ENCODE measurements at regions not wholly inside any gene's neighbourhood (a gene's known extent, or its start where the extent isn't known, plus 50 kb on each side); places are given as distances from the start of the nearest gene placed in this dataset.

DNA sequence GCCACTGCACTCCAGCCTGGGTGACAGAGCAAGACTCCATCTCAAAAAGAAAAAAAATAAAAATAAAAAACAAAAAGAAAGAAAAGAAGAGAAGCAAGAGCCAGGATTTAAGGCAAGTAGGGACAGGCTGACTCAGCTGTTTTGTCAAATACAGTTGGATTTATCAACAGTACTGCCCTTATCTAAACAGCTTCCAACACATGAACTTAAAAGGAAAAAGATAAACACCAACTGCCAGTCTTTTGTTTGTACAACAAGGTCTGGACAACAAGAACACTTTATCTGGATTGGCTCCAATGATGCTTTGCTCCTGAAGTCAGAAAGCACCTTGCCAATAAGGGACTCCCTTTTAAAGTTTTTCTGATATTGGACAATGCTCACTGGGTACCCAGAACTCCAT, 886.0 kb downstream of the ADGRL2 start:
- DNase-seq (ENCODE audit: low spot score): no peak

DNA sequence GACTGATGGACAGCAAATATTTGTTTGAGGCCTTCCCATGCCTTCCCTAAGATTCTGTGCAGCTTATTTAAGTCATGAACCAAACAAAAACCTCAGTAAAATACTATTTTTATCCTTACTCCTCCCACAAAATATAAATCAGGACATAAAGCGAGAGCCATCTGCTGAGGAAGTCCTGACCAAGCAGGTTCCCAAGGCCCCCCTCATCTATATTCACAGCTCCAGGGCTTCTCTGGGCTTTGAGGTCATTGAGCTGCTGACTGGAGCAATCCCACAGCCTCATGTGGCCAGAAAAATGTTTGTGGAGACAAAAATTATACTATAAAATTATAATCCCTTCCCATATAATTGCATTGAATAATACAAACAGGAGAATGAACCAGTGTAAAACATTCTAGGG, 846.2 kb downstream of the ADGRL2 start:
- DNase-seq (ENCODE audit: low spot score): no peak

DNA sequence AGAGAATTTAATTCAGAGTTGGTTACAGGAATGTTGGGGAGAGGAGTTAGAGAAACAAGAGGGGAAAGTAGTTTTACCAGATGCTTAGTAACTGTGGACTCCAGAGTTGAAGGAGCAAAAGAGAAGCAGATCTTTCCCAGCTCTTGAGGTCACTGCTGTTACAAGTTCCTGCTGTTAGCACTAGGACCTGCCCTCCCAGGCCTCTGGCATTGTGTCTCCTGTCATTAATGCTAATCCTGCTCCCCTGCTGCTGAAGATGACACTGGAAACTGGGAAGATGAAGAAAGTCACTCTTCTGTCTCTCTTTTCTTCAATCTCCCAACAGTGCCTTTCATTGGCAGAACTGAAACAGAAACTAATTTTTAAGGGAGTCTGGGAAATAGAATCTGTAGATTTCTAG, 845.6 kb downstream of the ADGRL2 start:
- no peak for DNase-seq (ENCODE audit: low spot score)

DNA sequence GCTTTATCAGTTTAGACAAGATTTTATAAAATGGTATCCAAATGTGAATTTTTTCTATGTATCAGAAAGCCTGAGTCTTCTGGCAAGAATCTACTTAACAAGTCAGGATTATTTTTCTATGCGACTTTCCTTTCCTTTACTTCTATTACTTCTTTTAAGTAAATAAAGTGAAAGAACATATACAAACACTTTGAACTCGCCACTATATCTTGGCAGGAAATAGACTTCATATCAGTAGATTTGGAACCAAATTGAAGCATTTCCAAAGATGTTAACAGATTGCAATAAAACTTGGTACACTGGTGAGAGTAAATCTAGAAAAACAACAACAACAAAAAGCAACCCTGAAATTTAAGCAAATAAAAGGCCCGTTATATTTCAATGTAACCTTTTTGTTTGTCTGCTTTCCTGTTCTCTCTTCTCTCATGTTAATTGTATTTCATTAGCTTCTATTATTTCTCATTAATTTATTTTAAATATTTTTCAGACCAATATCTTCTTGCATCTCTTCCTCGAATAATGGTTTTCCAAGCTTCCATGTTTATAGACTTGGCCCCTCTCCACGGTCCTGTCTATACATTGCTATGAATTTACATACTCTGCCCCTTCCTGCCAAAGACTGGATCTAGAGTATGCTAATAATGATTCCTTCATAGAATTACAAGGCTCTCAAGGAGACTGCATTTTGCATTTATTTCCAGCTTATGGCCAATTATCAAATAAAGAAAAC, 843.6 kb downstream of the ADGRL2 start:
- DNase-seq (ENCODE audit: low spot score): no peak

DNA sequence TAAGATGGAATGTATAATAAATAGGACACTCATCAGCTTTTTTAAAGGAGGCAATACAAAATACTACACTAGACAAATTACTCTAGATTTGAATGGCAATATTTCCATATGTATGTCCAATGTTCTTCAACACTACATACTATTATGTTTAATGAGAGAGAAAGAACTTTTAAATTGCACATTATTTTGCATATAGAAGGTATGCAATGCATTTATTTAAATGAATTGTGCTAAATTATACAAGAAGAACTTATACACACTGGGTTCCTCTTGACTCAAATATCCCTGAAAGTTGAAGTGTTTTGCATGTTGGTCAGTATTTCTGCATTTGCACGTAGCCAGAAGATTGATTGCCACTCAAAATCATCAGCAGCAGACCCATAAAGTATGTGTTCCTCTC, 839.6 kb downstream of the ADGRL2 start:
- DNase-seq (ENCODE audit: low spot score): no peak

DNA sequence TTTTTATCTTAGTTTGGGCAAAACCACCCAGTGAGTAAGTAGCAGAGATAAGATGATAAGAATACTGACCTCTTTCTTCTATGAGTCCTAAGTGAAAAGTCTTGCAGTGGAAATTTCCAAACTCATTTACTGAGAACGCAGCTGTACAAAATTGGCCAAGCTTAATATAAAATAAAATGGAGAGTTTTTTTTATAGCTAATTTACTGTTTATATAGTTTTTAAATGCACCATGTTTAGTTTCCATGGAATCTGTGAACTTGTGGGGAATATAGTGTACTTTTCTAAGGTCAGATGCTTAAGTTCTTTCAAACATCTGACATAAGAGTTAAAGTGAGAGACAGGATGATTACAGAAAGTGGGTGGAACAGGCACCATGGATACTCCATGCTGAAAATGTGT, 833.5 kb downstream of the ADGRL2 start:
- no peak for DNase-seq (ENCODE audit: low spot score)

DNA sequence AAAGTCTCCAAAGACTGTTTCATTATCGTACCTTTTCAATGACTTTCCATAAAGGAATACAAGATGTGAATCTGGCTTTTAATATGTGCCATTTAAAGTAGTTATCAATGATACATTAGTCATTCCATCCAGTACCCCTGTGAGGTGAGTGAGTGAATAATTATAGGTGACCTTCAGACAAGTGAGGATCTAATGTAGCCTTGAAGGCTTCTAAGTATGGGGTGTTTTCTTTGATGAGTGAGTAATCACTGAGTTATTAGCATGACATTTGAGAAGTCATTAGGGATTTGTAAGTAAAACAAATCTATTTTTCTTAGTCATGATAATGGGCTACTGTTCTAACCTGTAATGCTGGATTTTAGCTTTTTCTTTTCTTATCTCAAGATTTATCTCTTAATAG, 831.4 kb downstream of the ADGRL2 start:
- no peak for DNase-seq (ENCODE audit: low spot score)

DNA sequence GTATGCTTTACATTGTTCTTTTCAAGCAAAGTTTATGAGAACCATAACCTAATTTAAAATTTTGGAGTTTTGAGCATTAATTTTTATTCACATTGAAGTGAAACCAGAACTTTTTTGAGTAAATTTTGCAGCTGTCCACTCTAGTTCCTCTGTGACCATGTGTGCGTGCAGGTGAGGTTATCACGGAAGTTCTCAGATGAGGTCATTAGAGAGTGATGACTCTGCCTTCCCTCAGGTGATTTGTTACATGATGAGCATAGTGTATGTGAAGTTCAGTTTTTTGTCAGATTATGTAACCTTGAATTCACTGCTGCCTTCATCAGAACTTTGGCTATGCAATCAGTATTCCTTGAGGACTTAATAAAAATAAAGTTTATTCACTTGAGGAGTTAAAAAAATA, 828.2 kb downstream of the ADGRL2 start:
- no peak for DNase-seq (ENCODE audit: low spot score)

DNA sequence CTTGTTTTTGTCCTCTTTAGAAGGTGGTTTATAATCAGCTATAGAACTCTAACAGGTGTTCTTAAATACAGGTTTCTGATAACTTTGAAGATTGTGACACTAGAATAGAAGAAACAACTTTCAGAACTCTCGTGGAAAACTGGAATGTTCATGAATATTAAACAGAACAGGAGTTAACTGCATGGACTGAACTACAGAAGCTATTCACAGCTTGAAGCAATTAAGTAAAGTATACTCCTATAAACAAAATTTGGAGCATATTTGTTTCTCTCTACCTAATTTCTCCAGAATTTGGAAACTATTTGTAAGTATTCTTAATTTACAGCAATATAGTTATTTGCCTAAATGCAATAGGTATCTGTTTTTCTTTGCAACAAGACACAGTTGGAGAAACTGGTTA, 824.8 kb downstream of the ADGRL2 start:
- DNase-seq (ENCODE audit: low spot score): no peak

DNA sequence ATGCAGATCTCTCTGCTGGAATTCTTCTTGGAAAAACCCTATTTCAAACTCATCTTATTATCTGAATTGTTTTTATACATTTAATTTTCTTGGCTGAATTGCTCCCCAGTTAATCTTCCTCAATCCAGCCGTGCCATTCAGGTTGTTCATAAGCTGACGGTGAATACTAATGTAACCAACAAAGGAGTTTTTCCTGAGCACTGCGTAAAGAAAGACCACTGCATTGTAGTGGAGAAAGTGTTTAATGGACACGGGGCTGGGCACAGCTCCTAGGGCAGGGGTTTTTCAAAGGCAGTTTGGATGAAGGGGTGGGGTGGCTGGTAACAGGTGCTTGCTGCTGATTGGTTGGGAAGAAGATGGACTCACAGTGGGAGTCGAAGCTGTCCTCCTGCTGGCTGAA, 820.3 kb downstream of the ADGRL2 start:
- DNase-seq (ENCODE audit: low spot score): no peak

DNA sequence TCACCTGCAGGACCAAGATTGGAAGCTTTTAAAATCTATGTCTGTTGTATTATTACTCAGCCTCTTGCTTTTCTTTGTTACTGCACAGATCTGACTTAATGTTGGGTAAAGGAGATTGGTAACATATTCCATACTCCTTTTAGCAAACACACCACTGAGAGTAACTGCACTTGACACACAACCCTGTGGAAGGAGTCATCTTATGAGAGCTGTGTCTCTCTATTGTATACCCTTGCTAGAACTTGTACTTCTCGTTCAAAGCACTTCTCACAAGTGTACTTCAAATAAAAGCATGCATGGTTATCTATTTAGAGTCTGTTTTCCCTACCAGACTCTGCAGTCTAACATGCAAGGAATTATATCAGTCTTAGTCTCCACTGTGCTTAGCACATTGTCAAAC, 813.4 kb downstream of the ADGRL2 start:
- no peak for DNase-seq (ENCODE audit: low spot score)

DNA sequence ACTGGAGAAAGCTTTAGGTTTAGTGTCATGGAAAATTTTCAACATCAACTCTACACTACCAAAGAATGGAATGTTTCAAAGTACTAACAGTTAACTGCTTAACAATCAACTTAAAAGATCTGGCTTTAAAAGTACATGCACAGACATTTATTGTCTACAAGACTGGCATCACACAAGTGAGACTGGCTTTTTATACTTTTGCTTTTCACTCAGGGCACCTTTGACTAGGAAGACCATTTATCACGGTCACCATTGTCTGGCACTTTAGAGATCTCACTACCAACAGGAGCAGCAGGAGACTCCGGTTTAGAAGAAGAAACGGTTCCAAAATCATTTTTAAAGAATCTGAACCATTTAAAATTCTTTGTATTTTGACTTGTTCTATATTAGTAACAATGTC, 812.3 kb downstream of the ADGRL2 start:
- no peak for DNase-seq (ENCODE audit: low spot score)

DNA sequence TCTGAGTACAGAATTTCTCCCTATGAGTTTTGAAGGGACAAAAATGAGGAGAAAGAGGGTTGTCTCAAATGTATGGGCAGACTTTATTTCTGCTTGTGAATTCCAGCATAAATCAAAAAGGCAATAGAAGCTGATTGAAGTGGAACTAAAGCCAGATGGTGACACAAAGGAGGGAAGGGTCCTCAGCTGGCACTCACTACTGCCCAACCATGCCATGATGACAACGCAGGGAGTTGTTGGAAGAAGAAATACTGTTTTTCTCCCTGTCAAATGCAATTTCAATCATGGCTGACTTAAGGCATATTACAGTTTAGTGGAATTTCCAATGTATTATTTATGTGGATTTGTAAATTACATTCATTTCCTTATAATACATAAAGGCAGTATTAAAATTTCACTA, 805.8 kb downstream of the ADGRL2 start:
- DNase-seq (ENCODE audit: low spot score): no peak

DNA sequence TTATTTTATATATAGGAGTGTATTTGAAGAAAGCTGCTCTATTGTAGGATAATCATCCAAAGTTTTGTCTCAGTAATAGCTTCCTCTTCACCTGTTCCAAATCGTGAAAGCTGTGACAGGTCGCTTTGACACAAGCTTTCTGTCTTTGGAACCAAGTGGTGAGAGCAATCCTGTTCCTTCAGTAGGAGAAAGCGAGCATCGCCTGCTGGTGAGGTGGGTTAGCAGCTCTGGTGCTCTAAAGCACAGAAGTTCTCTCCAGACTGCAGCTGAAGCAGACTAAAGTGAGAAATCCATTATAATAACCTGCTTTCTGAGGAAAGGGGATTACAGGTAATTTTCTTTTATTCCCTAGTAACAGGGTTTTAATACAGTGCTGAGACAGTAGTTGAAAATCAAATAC, 803.8 kb downstream of the ADGRL2 start:
- no peak for DNase-seq (ENCODE audit: low spot score)

DNA sequence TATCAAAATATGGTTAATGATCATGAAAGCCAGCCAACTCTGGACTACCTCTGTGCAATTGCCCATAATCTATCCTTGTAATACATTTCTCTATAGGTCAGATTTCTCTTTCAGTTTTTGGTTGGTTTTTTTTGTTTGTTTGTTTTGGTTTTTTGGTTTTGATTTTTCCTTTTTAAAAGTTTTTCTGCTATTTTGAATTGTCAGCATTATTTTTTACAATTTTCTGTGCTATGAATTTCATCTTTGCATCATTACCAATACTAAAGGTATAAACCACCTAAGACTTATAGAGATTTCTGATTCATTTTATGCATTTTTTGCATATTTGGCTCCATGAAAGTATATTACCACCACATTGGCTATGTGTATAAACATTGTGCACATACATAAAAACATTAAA, 799.6 kb downstream of the ADGRL2 start:
- DNase-seq (ENCODE audit: low spot score): no peak

DNA sequence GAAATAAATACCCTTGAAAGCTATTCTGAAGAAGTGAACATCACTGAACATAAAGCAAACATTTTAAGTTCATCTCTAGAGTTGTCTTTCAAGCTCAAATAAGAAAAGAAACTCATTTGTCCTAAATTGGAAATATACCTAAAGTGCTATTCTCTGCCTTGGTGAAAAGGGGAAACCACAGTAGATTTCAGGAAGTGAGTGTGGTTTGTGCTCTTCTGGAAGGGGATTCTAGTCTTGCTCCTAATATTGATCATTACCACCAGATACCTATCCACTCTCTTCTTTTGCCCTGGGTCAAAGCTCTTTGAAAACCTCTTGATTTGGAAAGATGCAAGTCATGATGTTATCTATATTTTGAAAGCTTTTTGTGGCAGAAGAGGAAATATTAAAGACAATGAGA, 798.1 kb downstream of the ADGRL2 start:
- no peak for DNase-seq (ENCODE audit: low spot score)

DNA sequence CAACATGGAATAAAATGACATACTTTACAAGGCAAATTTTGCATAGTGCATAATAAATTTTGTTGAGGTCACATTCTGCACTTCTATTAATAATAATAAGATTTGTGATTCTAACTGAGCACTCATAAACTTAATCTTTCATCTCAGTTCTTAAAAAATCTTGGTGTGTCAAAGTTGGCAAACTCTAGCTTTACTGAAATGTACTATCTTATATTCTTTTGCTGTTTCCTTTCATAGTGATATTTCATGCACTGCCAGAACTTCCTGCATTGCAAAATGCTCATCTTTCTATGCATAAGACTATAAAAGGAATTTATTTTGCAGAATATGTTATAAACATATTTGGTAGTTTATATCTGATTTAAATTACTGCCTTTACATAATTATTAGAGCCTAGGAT, 797.6 kb downstream of the ADGRL2 start:
- no peak for DNase-seq (ENCODE audit: low spot score)

DNA sequence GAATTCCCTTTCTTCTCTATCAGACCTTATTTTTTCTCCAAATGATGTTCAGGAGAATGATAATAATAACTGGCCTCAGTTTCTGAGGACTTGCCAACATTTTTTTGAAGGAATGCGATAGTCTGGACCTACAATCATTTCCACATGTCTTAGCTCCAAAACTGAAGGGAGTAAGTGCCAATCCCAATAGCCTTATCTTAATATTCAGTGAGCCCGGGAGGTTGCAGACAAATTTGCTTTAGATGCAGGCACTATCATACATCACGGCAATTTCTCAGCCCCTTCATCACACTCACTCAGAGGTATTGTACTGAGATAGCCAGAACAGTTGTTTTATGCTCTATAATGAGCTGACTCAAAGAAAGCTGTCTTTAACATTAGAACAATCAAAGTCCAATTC, 796.9 kb downstream of the ADGRL2 start:
- no peak for DNase-seq (ENCODE audit: low spot score)

DNA sequence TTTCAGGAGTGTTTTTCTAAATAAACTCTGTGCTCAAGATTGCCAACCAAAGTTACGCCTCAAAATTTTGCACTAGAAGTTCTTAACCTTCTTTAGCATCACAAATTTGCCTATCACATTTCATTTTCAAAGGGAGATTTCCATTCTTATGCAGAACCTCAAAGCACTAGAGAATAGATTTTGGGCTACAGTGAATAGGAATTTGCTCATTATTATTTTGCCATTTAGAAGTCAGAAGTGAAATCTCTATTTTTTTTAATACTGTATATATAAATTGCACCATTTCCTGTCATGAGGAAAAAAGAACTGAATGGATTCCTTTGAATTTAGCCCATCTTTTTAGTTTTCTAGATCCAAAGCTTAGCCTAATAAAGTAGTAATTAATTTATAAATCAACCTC, 796.4 kb downstream of the ADGRL2 start:
- no peak for DNase-seq (ENCODE audit: low spot score)

DNA sequence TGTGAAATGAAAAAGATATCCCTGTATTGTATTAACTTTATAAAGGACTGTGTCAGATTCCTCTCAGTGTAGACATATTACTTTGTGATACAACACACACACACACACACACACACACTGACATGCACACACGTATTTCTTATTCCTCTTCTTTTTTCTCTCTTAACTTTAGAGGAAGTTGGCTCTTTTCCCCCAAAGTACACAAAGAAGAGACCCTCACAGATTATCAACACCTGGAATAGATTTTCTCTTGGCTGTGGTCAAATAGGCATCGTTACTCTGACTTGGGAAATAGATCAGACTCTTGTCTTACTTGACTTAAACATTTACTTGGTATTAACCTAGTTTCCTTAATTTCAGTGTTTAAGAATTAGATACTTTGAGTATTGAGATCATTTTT, 792.8 kb downstream of the ADGRL2 start:
- DNase-seq (ENCODE audit: low spot score): no peak

DNA sequence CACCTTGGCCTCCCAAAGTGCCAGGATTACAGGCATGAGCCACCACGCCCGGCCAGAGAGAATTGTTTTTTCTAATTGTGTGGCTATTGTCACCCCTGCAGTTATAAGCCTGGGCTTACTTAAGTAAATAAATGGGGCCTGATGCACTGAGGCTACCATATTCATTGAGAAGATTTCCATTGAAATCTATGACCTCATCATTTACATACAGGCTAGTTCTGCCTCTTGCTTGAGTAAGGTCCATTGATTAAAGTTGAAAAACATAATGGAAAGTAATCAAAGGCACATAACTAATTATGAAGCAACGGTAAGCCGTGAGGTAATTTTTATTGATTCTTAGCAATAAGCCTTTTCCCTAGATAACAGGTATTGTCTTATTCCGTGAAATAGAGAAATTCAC, 788.9 kb downstream of the ADGRL2 start:
- DNase-seq (ENCODE audit: low spot score): no peak

DNA sequence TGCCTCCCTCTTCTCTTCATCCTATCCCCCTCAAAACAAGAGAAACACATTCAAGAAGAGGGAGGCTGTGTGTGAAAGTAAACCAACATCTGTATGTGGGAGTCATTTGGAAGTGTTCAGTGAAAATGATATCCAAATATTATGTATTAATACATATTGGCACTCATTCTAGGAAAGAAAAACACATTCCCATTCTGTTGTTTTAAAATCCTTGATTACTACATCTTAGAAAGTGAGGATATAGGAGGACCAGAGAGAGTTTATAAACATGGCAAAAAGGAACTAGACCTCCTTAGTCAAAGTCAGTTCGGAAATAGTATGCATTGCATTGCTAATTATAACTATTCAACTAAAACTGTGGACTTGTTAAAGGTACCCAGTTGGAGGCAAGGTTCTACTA, 786.6 kb downstream of the ADGRL2 start:
- DNase-seq (ENCODE audit: low spot score): no peak

DNA sequence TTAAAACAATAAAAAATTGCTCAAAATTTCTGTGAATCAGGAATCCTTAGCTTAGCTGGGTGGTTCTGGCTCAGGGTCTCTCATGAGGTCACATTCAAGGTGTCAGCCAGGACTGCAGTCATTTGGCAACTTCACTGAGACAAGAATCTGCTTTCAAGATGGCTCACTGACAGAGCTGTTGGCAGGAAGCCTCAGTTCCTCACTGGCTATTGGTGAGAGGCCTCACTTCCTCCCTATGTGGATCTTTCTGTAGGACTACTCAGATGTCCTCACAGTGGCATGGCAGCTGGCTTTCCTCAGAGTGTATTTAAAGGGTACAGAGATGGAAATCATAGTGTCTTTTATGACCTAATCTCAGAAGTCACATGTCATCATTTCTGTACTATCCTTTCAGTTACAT, 785.7 kb downstream of the ADGRL2 start:
- no peak for DNase-seq (ENCODE audit: low spot score)

DNA sequence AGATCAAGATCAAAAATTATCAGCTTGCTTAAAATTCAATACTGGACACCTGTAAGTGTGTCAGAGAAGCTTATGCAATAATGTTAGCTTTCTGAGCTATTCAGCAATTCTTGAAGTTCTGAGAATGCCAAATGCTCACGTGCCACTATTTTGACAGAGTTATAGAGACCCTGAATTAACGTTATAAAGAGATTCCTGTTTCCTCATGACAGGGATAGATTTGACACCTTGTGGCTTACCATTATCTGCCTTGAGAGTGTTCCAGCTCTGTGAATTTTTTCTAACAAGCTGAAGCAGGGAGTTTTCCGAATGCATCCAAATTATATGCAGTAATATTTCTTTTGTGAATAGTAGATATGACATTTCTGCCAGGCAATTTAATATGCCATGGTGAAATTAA, 781.6 kb downstream of the ADGRL2 start:
- no peak for DNase-seq (ENCODE audit: low spot score)
